Superior temporal gyrus (tissue), 1 donor: ENCODE measurements at regions not wholly inside any gene's neighbourhood (a gene's known extent, or its start where the extent isn't known, plus 50 kb on each side); places are given as distances from the start of the nearest gene placed in this dataset.

Source experiments
- DNase-seq: peaks from one replicate; pipeline ENCODE4 v3.0.0-alpha.2; 2016; ENCODE audit errors: extremely low spot score

GRCh38 chr12:19867970-19868369 is 428.7 kb downstream of the AEBP2 start:
- DNase-seq, result no peak

DNA sequence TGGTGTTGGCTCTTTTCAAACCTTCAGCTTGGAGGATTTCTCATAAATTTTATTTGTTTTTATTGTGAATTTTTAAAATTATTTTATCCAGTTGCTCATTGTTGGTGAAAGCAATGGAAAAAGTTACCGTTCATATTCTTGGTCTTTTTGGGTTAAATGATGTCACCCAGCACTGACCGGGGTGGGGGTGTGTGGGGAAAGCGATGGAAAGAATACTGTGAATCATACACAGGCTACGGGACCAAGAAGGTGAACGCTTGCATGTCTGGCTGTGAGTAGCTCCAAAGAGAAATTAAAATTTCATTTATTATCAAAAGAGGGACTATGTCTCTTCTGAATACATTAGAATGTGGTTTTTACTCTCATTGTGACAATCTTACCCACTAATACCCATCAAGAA is 430.1 kb downstream of the AEBP2 start:
- no peak for DNase-seq

DNA sequence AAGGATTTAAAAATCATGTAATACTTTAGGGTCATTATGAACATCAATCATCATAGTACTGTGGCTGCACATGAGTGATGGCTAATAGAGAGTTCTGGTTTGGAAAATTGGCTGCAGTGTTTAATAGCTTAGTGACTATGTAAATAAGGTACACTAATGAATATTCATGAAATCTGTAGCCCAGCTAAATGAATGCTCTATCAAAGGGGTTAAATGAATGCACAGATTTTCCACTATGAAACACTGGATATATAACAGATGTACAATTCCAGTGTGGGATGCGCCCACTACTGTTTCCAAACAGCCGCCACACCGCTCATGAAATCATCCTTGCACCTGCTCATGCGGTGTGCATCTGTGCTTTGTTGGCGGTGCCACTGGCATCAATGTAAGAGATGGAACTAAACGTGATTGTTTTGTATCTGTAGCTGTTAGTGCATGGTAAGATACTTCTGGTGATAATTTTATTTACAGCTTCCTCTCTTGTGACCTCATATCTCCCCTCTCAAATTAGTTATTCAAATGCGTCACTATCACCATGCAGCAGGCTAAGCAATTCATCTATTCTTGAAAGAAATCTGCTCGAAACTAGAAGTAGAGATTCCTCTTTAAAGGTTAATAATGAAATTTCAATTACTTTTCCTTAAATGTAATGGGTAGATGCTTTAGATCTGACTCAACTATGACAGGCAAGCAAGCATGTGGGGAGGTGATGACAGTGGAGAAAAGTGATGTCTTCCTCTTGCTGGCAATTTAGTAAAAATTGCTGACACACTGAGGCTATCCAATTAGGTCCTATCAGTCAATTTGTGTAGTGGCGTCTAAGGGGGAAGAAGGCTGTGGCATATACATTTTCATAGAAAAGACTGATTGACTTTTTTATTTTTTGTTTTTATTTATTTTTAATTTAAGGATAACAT is 433.6 kb downstream of the AEBP2 start:
- no peak for DNase-seq

- no peak for DNase-seq
Observed at GRCh38 chr12:19880076-19880475, 440.8 kb downstream of the AEBP2 start.

GRCh38 chr12:19880721-19881120 is 441.4 kb downstream of the AEBP2 start:
- no peak for DNase-seq

GRCh38 chr12:19882346-19882745 is 443.1 kb downstream of the AEBP2 start:
- DNase-seq, result no peak

DNA sequence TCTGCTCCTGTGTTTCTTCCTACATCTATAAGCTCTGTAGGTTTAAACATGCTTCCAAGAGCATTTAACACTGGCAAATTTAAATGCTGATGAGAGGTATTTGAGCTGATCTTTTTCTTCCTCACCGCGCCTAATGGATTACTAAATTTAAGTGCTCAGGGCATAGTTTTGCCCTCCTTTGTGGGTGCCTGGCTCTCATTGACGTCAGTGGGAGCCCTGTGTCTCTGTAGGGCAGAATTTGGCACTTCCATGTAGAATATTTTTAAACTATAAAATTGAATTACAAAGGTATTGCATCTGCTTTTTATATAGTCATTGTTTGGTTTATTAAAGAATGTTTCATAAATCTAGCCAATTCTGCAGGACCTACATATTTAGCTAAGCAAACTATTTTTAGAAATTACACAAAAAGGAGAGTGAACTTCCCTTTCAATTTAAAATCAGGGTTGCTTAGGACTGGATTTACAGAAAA is 444.8 kb downstream of the AEBP2 start:
- no peak for DNase-seq

- DNase-seq, result no peak
Observed at GRCh38 chr12:19885093-19885812, 446.0 kb downstream of the AEBP2 start.

DNA sequence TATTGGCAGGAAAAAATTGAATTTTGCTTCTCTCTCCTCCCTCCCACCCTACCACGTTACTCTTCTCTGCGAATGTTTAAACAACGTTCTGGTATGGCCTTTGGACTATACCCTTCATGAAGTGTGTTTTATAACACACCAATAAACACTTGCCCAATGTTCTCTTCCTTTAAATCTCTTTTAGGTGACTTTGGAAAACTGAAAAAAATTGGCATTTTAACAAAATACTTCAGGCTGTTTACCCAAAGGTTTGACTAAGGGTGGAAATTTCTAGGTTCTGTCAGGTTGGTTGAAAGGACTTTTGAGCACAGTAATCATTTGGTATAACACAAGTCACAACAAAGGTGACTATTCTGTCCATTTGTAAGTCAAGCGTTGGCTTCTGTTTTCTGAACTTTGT is 446.8 kb downstream of the AEBP2 start:
- no peak for DNase-seq

DNA sequence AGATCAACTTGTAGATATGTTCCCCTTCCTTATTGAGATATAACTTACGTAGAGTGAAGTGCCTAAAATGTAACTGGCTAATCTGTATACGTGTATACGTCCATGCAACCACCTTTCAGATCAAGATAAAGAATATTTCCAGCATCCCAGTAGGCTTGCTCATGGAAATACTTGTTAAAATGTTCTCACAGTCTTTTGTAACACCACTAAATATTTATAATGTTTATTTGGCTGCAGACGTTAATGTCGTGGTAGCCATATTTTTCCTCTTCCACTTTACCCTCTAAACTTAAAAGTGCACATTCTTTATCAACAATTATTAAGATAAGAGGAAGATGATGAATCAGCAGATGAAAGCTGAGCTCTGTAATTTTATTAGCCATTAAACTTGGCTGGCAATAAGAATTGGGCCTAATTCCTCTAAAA is 447.4 kb downstream of the AEBP2 start:
- DNase-seq, result no peak

GRCh38 chr12:19890024-19890423 is 450.7 kb downstream of the AEBP2 start:
- no peak for DNase-seq

DNA sequence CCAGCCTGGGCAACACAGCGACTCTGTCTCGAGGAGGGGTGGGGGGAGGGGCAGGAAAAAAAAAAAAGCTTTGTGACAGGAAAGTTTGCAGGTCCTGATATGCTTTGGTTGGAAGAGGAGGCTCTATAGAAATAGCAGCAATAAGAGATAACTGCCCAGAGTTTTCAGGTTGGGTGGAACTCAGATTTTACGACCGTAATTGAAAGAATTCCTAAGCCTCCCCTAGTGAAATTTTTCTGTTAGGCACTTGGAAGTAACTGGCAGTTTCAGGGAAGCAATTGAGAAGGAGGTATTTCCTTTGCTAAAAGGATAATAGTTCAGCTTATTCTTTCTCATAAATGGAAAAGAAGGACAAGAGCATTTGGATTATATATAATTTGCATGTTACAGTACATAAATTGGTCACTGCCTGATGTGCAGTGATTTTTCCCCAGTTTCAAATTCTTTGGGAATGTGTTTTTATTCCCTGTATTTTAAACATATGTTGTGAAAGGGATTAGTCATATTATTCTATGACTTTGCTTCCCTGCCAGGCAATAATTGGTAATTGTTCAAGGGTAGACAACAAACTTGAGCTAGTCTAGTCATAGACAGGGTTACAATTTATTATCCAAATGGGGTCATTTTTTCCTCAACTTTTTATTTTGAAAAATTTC is 452.8 kb downstream of the AEBP2 start:
- no peak for DNase-seq

DNA sequence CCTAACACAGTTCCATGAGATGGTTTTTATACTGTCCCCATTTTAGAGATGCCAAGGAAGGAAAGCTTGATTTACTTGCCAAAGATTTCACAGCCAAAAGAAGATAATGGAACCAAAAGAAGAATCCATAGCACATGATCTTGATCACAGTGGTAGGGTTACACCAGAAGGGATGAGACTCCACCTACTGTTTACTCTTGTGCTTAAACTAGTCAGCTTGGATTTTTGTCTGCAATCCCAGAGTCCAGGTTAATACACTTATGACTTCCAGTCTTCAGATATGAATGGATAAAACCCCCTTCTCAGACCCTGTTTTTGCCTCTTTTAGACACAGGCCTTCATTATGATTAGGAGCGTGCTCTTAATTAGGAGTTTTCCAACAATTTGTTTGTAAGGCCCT is 454.2 kb downstream of the AEBP2 start:
- DNase-seq, result no peak

GRCh38 chr12:19894050-19894449 is 454.8 kb downstream of the AEBP2 start:
- DNase-seq, result no peak

GRCh38 chr12:19894803-19895202 is 455.5 kb downstream of the AEBP2 start:
- DNase-seq, result no peak

- no peak for DNase-seq
Observed at GRCh38 chr12:19895246-19896020, 456.1 kb downstream of the AEBP2 start.

DNA sequence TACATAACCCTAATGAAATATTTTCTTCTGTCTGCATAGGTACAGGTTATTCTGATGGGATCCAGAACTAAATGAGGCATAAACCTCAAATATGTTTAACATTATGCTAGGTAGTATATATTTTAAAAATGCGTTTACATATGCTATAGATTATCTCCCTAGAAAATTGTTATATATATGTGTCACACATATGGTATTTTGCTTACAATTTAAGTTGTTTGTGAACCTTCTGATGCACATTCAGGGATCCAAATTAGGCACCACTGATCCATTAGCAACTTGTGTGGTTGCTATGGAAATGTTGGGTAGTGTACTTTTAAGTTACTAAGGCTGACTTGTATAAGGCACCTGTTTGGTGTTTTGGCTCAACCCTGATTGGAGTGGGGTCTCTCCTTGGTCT is 456.7 kb downstream of the AEBP2 start:
- DNase-seq, result no peak

GRCh38 chr12:19896534-19896933 is 457.2 kb downstream of the AEBP2 start:
- no peak for DNase-seq

- no peak for DNase-seq
Observed at GRCh38 chr12:19897900-19898408, 458.7 kb downstream of the AEBP2 start.

GRCh38 chr12:19901841-19902240 is 462.5 kb downstream of the AEBP2 start:
- no peak for DNase-seq

DNA sequence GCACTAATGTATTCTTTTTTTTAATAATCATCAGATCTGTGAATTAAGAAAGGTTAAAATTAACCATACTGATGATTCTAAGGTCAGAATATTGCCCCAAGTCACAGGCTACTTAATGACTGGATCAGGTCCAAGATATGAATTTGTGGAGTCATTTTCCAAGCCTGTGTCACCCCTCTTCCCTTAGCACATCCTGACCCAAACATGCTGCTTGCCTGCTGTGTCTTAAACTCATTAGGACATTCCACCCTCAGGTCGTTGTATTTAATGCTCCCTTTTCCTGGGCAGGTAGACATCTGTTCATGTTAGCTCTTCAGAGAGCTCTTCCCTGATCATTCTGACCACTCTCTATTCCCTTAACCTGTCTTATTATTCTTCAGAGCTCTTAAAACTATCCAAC is 463.5 kb upstream of the PDE3A start:
- DNase-seq, result no peak
